ENCODE measurements at regions not wholly inside any gene's neighbourhood (a gene's known extent, or its start where the extent isn't known, plus 50 kb on each side); places are given as distances from the start of the nearest gene placed in this dataset.

- POLR2A ChIA-PET = no interaction called here
- no peaks in the 10 kb centered on the region for H3K27me3 Mint-ChIP-seq (ENCODE audit: insufficient read depth, unreplicated experiment)
- no peaks in the 10 kb centered on the region for H3K4me1 Mint-ChIP-seq (ENCODE audit: insufficient read depth, unreplicated experiment)
- no TSS peak for BruUV-seq (replicated peaks)
- no peak for DNase-seq (ENCODE audit: unreplicated experiment)
- no peak overlapping the region for H3K4me3 Mint-ChIP-seq (ENCODE audit: unreplicated experiment)
- no peak overlapping the region for H3K27ac Mint-ChIP-seq (ENCODE audit: low read depth, unreplicated experiment)
- intact Hi-C loops (cut with micrococcal nuclease) = no loop called here
- H3K36me3 Mint-ChIP-seq (ENCODE audit: insufficient read depth, unreplicated experiment) = no peaks in the 10 kb centered on the region
- CTCF ChIA-PET = no interaction called here
- TF ChIP-seq CTCF (IDR thresholded peaks at IDR 0.05; ENCODE audit: unreplicated experiment) = no peak
- peaks cover 7% of the 10 kb centered on the region for H3K9me3 Mint-ChIP-seq (ENCODE audit: unreplicated experiment)
Measured at GRCh38 chr4:155573126-155573525, 93.5 kb upstream of the GUCY1A1 start.

DNA sequence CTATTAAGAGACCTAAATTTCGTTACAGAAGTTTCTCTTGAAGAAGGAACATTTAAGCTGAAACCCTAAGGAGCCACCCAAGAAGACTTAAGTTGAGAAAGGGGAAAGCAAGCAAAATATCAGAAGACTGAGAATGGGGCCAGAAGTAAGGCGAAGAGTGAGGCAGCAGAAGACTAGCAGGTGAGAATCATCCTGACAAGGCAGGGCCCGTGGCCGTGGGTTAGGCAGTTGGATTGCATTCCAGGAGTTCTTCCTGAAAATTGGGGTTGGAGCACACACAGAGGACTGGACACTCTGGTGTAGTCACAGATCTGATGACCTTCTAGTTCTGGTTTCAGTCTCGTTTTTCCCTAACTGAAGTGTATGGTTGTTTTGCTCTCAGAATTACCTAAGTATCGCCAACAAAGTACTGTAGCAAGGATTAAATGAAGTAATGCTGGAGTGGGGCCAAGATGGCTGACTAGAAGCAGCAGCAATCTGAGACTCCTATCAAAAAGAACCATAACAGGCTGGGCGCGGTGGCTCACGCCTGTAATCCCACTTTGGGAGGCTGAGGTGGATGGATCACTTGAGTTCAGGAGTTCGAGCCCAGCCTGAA, 94.4 kb upstream of the GUCY1A1 start:
- H3K27me3 Mint-ChIP-seq (ENCODE audit: insufficient read depth, unreplicated experiment) = no peaks in the 10 kb centered on the region
- no TSS peak for BruUV-seq (replicated peaks)
- intact Hi-C loops (cut with micrococcal nuclease) = no loop called here
- no peaks in the 10 kb centered on the region for H3K36me3 Mint-ChIP-seq (ENCODE audit: insufficient read depth, unreplicated experiment)
- DNase-seq (ENCODE audit: unreplicated experiment) = no peak
- TF ChIP-seq CTCF (IDR thresholded peaks at IDR 0.05; ENCODE audit: unreplicated experiment) = no peak
- H3K27ac Mint-ChIP-seq (ENCODE audit: low read depth, unreplicated experiment) = no peak overlapping the region
- no peak overlapping the region for H3K4me3 Mint-ChIP-seq (ENCODE audit: unreplicated experiment)
- no peaks in the 10 kb centered on the region for H3K4me1 Mint-ChIP-seq (ENCODE audit: insufficient read depth, unreplicated experiment)
- ChIA-PET POLR2A (no interaction called here), CTCF (no interaction called here)
- peaks cover 7% of the 10 kb centered on the region for H3K9me3 Mint-ChIP-seq (ENCODE audit: unreplicated experiment)

- DNase-seq (ENCODE audit: unreplicated experiment) = no peak
- CTCF ChIA-PET = no interaction called here
- POLR2A ChIA-PET = no interaction called here
Measured at GRCh38 chr4:155571184-155571944, 95.3 kb upstream of the GUCY1A1 start.

GRCh38 chr4:155570661-155571060, 96.0 kb upstream of the GUCY1A1 start:
- no peak for DNase-seq (ENCODE audit: unreplicated experiment)
- CTCF ChIA-PET = interaction anchor here (0.8 kb wide), 1 partner anchor 70 kb away, joined by 4 read pairs; no protein-coding TSS in a partner anchor
- intact Hi-C loops (cut with micrococcal nuclease) = no loop called here
- H3K9me3 Mint-ChIP-seq (ENCODE audit: unreplicated experiment) = peaks cover 7% of the 10 kb centered on the region
- H3K27me3 Mint-ChIP-seq (ENCODE audit: insufficient read depth, unreplicated experiment) = no peaks in the 10 kb centered on the region
- H3K36me3 Mint-ChIP-seq (ENCODE audit: insufficient read depth, unreplicated experiment) = no peaks in the 10 kb centered on the region
- no peaks in the 10 kb centered on the region for H3K4me1 Mint-ChIP-seq (ENCODE audit: insufficient read depth, unreplicated experiment)
- H3K4me3 Mint-ChIP-seq (ENCODE audit: unreplicated experiment) = no peak overlapping the region
- POLR2A ChIA-PET = no interaction called here
- no peak for TF ChIP-seq CTCF (IDR thresholded peaks at IDR 0.05; ENCODE audit: unreplicated experiment)
- no TSS peak for BruUV-seq (replicated peaks)
- no peak overlapping the region for H3K27ac Mint-ChIP-seq (ENCODE audit: low read depth, unreplicated experiment)

More at GRCh38 chr4:155571184-155571944, 95.3 kb upstream of the GUCY1A1 start:
- Mint-ChIP-seq H3K27me3 (ENCODE audit: insufficient read depth, unreplicated experiment) (no peaks in the 10 kb centered on the region), H3K36me3 (ENCODE audit: insufficient read depth, unreplicated experiment) (no peaks in the 10 kb centered on the region), H3K4me1 (ENCODE audit: insufficient read depth, unreplicated experiment) (no peaks in the 10 kb centered on the region), H3K27ac (ENCODE audit: low read depth, unreplicated experiment) (no peak overlapping the region), H3K4me3 (ENCODE audit: unreplicated experiment) (no peak overlapping the region), H3K9me3 (ENCODE audit: unreplicated experiment) (peaks cover 7% of the 10 kb centered on the region)
- intact Hi-C loops (cut with micrococcal nuclease) = no loop called here
- no peak for TF ChIP-seq CTCF (IDR thresholded peaks at IDR 0.05; ENCODE audit: unreplicated experiment)
- BruUV-seq (replicated peaks) = no TSS peak

All from MCF 10A (cell line).